ENCODE measurements at regions not wholly inside any gene's neighbourhood (a gene's known extent, or its start where the extent isn't known, plus 50 kb on each side); places are given as distances from the start of the nearest gene placed in this dataset.
"Not testable (repeated sequence)": the region's sequence is repeated elsewhere in the genome, so short reads cannot be mapped to it uniquely, and the experiment has no call there.

DNA sequence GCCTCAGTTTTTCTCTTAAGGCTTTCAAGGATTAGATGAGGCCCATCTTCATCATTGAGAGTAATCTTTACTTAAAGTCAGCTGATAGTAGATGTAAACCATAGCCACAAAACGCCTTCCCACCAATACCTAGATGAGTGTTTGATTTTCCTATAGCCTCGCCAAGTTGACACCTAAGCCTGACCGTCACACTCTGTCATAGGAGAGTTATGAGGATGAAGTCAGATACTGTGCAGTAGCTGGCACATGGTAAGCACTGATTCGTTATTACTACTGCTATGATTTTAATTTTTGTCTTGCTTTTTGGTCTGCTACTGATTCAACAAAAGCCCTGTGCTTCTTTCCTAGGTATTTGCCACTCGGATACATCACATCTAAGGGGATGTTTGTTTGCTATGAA lies 395.5 kb downstream of the RPS6KC1 start:
- Histone ChIP-seq H3K9me3 (replicated peaks; ENCODE audit: low read length) (no peaks in the 10 kb centered on the region), H3K36me3 (ENCODE audit: insufficient read depth, low read length) (no peaks in the 10 kb centered on the region), H3K4me2 (ENCODE audit: low read length) (no peak overlapping the region), H3K4me3 (ENCODE audit: low read length) (no peak overlapping the region), H3K9ac (ENCODE audit: low read depth, low read length) (no peak overlapping the region), H3K27me3 (ENCODE audit: control insufficient read depth, insufficient read depth, low read length) (no peaks in the 10 kb centered on the region), H3K4me1 (ENCODE audit: control insufficient read depth, insufficient read depth, low read length) (no peaks in the 10 kb centered on the region)

DNA sequence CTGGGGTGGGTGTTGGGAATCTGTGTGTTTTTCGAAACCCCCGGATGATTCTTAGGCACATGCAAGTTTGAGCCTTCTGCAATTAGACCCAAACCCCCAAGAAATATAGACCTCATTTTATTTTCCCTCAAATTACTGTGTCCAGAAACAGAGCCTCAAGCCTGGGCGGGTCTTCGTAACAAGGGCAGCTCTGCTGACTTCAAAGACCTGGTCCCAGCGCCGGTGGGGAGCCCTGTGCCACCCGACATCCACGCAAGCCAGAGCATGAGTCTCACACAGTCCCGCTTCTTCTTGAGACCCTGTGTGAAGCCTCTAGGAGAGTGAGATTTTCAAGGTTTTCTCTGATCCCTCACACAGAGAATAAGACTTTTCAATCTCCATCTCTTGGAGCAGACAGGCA lies 397.3 kb downstream of the RPS6KC1 start:
- Histone ChIP-seq H3K27me3 (ENCODE audit: control insufficient read depth, insufficient read depth, low read length) (no peaks in the 10 kb centered on the region), H3K4me3 (ENCODE audit: low read length) (no peak overlapping the region), H3K4me2 (ENCODE audit: low read length) (no peak overlapping the region), H3K36me3 (ENCODE audit: insufficient read depth, low read length) (no peaks in the 10 kb centered on the region), H3K9me3 (replicated peaks; ENCODE audit: low read length) (no peaks in the 10 kb centered on the region), H3K9ac (ENCODE audit: low read depth, low read length) (no peak overlapping the region), H3K4me1 (ENCODE audit: control insufficient read depth, insufficient read depth, low read length) (no peaks in the 10 kb centered on the region)

DNA sequence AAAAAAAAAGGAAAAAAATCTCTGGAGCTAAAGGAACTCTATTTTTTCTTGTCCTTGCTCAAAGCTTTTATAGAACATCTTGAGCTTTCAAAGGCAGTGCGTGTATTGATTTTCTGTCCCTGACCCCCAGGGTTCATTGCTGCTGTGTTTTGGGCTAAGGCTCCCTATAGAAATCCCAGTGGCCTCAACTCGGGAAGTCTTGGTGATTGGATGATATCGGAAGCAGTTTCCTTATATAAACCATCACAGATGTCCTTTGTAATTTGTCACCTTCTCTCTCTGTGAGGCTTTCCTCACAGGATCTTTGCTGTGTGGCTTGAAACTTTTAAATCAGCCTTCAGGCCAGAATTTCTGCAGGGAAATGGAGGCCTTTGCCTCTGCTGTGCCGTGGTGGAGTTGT lies 397.7 kb downstream of the RPS6KC1 start:
- Histone ChIP-seq H3K9ac (ENCODE audit: low read depth, low read length) (no peak overlapping the region), H3K4me3 (ENCODE audit: low read length) (no peak overlapping the region), H3K4me1 (ENCODE audit: control insufficient read depth, insufficient read depth, low read length) (no peaks in the 10 kb centered on the region), H3K36me3 (ENCODE audit: insufficient read depth, low read length) (no peaks in the 10 kb centered on the region), H3K9me3 (replicated peaks; ENCODE audit: low read length) (no peaks in the 10 kb centered on the region), H3K4me2 (ENCODE audit: low read length) (no peak overlapping the region), H3K27me3 (ENCODE audit: control insufficient read depth, insufficient read depth, low read length) (no peaks in the 10 kb centered on the region)

DNA sequence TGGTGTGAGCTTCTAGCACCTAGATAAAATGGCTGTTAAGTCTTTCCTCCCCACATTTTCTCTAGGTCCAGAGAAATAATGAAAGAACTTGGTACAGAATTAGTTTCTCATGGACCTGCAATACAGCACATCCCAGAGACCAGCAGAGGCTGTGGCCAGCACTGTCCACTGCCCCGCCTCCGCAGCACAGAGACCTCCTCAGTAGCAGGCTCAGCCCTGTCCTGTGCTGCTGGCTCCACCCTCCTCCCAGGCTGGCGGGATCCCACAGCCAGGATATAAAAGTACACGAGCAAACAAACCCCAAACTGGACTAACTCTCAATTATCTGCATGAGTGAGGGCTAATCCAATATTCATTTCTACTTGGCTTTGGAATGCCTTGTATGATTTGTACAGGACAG lies 401.5 kb downstream of the RPS6KC1 start:
- Histone ChIP-seq H3K4me1 (ENCODE audit: control insufficient read depth, insufficient read depth, low read length) (peaks cover 6% of the 10 kb centered on the region), H3K4me2 (ENCODE audit: low read length) (no peak overlapping the region), H3K9me3 (replicated peaks; ENCODE audit: low read length) (no peaks in the 10 kb centered on the region), H3K27me3 (ENCODE audit: control insufficient read depth, insufficient read depth, low read length) (no peaks in the 10 kb centered on the region), H3K4me3 (ENCODE audit: low read length) (no peak overlapping the region), H3K36me3 (ENCODE audit: insufficient read depth, low read length) (no peaks in the 10 kb centered on the region), H3K9ac (ENCODE audit: low read depth, low read length) (no peak overlapping the region)

DNA sequence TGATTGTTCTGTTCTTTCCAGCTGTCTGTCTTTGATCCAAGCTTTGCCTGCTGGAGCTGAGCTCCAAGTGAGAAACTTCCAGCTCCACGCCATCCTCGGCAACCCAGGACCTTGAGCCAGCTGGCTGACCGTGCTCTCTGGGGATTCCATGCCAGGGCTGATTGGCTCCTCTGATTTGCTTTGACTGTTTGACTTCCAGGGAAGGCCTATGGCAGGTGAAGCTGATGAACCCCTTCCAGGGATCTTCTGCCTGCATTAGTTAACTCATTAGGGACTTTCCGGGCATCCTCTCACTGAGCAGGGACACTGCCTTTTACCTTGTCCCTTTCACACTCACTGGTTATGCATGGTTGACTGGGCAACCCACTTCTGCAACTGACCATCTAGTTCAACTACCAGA lies 406.1 kb downstream of the RPS6KC1 start:
- no peaks in the 10 kb centered on the region for H3K36me3 ChIP-seq (ENCODE audit: insufficient read depth, low read length)
- no peak overlapping the region for H3K4me2 ChIP-seq (ENCODE audit: low read length)
- H3K9me3 ChIP-seq (replicated peaks; ENCODE audit: low read length) = no peaks in the 10 kb centered on the region
- peaks cover 8% of the 10 kb centered on the region for H3K4me1 ChIP-seq (ENCODE audit: control insufficient read depth, insufficient read depth, low read length)
- H3K9ac ChIP-seq (ENCODE audit: low read depth, low read length) = no peak overlapping the region
- H3K27me3 ChIP-seq (ENCODE audit: control insufficient read depth, insufficient read depth, low read length) = no peaks in the 10 kb centered on the region
- no peak overlapping the region for H3K4me3 ChIP-seq (ENCODE audit: low read length)

DNA sequence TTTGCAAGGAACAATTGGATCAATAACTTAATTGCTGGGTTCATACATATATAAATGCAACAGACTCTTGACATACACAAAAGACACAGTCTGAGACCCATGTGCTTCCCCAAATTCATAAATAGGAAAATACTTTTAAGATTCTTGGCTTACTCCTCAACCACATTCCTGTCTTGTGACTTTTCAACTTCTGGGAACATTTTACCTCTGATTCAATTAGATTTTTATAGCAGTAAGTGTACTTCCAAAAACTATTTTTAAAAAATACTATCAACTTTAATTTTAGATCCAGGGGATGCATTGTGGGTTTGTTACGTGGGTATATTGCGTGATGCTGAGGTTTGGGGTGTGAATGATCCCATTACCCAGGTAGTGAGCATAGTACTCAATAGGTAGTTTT lies 406.7 kb downstream of the RPS6KC1 start:
- Histone ChIP-seq H3K27me3 (ENCODE audit: control insufficient read depth, insufficient read depth, low read length) (no peaks in the 10 kb centered on the region), H3K4me3 (ENCODE audit: low read length) (no peak overlapping the region), H3K9me3 (replicated peaks; ENCODE audit: low read length) (no peaks in the 10 kb centered on the region), H3K4me2 (ENCODE audit: low read length) (no peak overlapping the region), H3K9ac (ENCODE audit: low read depth, low read length) (no peak overlapping the region), H3K36me3 (ENCODE audit: insufficient read depth, low read length) (no peaks in the 10 kb centered on the region), H3K4me1 (ENCODE audit: control insufficient read depth, insufficient read depth, low read length) (peaks cover 8% of the 10 kb centered on the region)

DNA sequence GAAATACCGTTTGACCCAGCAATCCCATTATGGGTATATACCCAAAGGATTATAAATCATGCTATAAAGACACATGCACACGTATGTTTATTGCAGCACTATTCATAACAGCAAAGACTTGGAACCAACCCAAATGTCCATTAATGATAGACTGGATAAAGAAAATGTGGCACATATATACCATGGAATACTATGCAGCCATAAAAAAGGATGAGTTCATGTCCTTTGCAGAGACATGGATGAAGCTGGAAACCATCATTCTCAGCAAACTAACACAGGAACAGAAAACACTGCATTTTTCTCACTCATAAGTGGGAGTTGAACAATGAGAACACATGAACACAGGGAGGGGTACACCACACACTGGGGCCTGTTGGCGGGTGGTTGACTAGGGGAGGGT lies 411.3 kb downstream of the RPS6KC1 start:
- not testable (repeated sequence) for H3K9me3 ChIP-seq (replicated peaks; ENCODE audit: low read length); H3K9ac ChIP-seq (ENCODE audit: low read depth, low read length); H3K27me3 ChIP-seq (ENCODE audit: control insufficient read depth, insufficient read depth, low read length); H3K4me1 ChIP-seq (ENCODE audit: control insufficient read depth, insufficient read depth, low read length); H3K4me2 ChIP-seq (ENCODE audit: low read length); H3K4me3 ChIP-seq (ENCODE audit: low read length); H3K36me3 ChIP-seq (ENCODE audit: insufficient read depth, low read length)

DNA sequence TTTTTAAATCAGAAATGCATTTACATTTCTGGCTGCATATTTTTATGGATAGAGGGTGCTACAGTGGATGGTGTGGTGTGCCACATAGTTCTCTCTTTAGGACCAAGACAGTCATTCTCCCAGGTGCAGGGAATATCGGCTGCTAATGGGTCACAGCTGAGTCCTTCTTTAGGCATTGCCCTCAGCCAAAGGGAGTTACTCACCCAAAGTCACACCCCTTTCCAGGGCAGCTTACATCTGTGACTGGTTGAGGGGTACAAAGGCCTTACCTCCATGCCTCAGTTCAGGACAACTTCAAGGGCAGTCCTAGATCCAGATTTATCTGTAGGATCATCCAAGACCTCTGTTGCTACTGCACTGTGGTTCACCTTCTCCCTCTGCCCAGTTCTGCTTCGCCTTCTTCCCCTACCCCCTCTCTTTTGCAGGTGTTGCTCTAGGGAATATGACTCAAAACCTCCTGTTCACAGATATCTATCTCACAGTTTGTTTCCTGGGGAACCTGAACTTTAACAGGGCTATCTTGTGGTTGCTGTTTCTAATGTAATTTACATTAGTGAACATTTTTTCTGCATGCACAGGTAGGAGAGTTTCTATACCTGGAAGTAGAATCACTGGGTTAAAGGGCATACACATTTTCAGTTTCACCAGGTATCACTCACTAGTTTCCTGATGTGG lies 413.9 kb downstream of the RPS6KC1 start:
- Histone ChIP-seq H3K9me3 (replicated peaks; ENCODE audit: low read length) (no peaks in the 10 kb centered on the region), H3K36me3 (ENCODE audit: insufficient read depth, low read length) (no peaks in the 10 kb centered on the region), H3K4me3 (ENCODE audit: low read length) (no peak overlapping the region), H3K27me3 (ENCODE audit: control insufficient read depth, insufficient read depth, low read length) (no peaks in the 10 kb centered on the region), H3K9ac (ENCODE audit: low read depth, low read length) (no peak overlapping the region), H3K4me2 (ENCODE audit: low read length) (no peak overlapping the region), H3K4me1 (ENCODE audit: control insufficient read depth, insufficient read depth, low read length) (no peaks in the 10 kb centered on the region)

DNA sequence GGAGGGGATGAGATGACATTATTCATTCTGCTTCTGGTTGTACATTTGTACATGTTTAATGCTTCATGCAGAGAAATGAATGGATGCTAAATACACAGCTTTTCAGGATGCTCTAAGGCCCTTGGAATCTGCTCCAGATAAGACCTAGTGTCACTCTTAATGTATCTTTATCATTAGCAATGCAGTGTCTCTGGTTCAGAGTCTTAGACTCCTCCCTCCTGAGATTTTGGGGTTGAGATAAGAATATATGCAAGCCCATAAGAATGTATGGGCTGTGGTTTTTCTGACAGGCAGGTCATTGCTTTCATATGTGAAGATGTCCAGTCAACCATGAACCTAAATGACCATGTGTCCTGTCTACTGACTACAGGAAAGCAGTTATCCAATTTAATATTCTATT lies 415.5 kb downstream of the RPS6KC1 start:
- no peaks in the 10 kb centered on the region for H3K36me3 ChIP-seq (ENCODE audit: insufficient read depth, low read length)
- H3K9ac ChIP-seq (ENCODE audit: low read depth, low read length) = no peak overlapping the region
- no peaks in the 10 kb centered on the region for H3K9me3 ChIP-seq (replicated peaks; ENCODE audit: low read length)
- H3K4me2 ChIP-seq (ENCODE audit: low read length) = no peak overlapping the region
- no peaks in the 10 kb centered on the region for H3K4me1 ChIP-seq (ENCODE audit: control insufficient read depth, insufficient read depth, low read length)
- H3K27me3 ChIP-seq (ENCODE audit: control insufficient read depth, insufficient read depth, low read length) = no peaks in the 10 kb centered on the region
- H3K4me3 ChIP-seq (ENCODE audit: low read length) = no peak overlapping the region

DNA sequence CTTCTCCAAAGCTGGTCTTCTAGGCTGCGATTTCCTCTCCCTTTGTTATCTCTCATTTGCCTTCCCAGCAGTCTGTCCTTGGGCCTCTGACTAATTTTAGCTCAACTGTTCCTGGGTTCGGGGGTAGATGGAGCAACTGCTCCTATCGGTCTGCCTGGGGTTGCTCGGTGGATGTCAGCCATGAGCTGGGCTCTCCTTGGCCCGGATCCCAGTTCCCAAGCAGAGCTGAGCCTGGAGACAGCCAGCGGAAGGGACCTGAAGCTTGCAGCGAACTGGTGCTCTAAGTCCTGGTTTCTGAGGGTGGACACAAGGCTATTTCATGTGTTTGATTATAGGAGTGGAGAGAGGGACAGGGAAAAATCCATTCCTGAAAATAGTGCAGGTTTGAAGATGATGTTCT lies 423.0 kb downstream of the RPS6KC1 start:
- Histone ChIP-seq H3K9me3 (replicated peaks; ENCODE audit: low read length) (no peaks in the 10 kb centered on the region), H3K4me2 (ENCODE audit: low read length) (no peak overlapping the region), H3K4me1 (ENCODE audit: control insufficient read depth, insufficient read depth, low read length) (no peaks in the 10 kb centered on the region), H3K27me3 (ENCODE audit: control insufficient read depth, insufficient read depth, low read length) (no peaks in the 10 kb centered on the region), H3K9ac (ENCODE audit: low read depth, low read length) (no peak overlapping the region), H3K4me3 (ENCODE audit: low read length) (no peak overlapping the region), H3K36me3 (ENCODE audit: insufficient read depth, low read length) (no peaks in the 10 kb centered on the region)

DNA sequence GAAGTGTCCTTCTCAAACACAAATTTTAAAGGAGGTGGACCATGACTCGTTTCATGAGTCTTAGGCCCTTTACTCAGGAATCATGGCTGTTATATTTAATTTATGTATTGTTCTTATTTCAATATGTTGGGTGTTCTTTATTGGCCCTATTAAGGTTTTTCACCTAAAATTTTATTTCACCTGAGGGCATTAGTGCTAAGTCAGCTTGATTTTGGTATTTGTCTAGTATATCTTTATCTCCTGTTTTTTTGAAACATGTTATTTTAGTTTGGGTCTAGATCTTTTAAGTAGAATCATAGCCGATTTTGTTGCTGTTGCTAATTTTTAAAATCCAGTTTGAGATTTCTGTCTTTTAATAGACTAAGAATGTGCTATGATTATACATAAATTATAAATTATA lies 430.4 kb downstream of the RPS6KC1 start:
- H3K4me3 ChIP-seq (ENCODE audit: low read length) = no peak overlapping the region
- no peak overlapping the region for H3K4me2 ChIP-seq (ENCODE audit: low read length)
- no peaks in the 10 kb centered on the region for H3K9me3 ChIP-seq (replicated peaks; ENCODE audit: low read length)
- H3K4me1 ChIP-seq (ENCODE audit: control insufficient read depth, insufficient read depth, low read length) = no peaks in the 10 kb centered on the region
- no peaks in the 10 kb centered on the region for H3K36me3 ChIP-seq (ENCODE audit: insufficient read depth, low read length)
- no peak overlapping the region for H3K9ac ChIP-seq (ENCODE audit: low read depth, low read length)
- no peaks in the 10 kb centered on the region for H3K27me3 ChIP-seq (ENCODE audit: control insufficient read depth, insufficient read depth, low read length)

DNA sequence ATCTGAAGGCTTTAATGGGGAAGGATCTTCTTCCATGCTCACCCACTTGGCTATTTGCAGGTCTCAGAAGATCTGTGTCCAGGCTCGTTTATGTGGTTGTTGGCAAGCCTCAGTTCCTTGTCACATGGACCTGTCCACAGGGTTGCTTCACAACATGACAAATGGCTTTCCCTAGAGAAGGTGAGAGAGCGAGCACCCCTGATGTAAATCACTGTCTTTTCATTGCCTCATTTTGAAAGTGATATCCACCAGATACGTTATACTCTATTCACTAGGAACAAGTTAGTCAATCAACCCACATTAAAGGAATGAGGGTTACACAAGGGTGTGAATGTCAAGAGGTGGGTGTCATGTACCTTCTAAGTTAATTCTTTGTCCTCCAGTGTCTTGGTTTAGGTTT lies 433.3 kb downstream of the RPS6KC1 start:
- Histone ChIP-seq H3K36me3 (ENCODE audit: insufficient read depth, low read length) (no peaks in the 10 kb centered on the region), H3K9ac (ENCODE audit: low read depth, low read length) (no peak overlapping the region), H3K9me3 (replicated peaks; ENCODE audit: low read length) (no peaks in the 10 kb centered on the region), H3K4me2 (ENCODE audit: low read length) (no peak overlapping the region), H3K4me3 (ENCODE audit: low read length) (no peak overlapping the region), H3K4me1 (ENCODE audit: control insufficient read depth, insufficient read depth, low read length) (no peaks in the 10 kb centered on the region), H3K27me3 (ENCODE audit: control insufficient read depth, insufficient read depth, low read length) (no peaks in the 10 kb centered on the region)
